A673 (cell line): ENCODE measurements at regions not wholly inside any gene's neighbourhood (a gene's known extent, or its start where the extent isn't known, plus 50 kb on each side); places are given as distances from the start of the nearest gene placed in this dataset.

Experiments used
- BruUV-seq: library from RNA; stranded (reverse); fragments of 400-500 nt; replicated peaks from 2 replicates; lab custom pipeline; 2021; lab: Mats Ljungman, UMichigan
- CTCF ChIA-PET: fragments of 300-600 bp; sonication (Branson Sonifier 250); formaldehyde crosslinking; loops from one replicate; lab custom pipeline; 2022; ENCODE audit warnings: antibody characterized with exemption; lab: Charles Lee
- POLR2A ChIA-PET: fragments of 300-600 bp; sonication (Branson Sonifier 250); formaldehyde crosslinking; loops from one replicate; lab custom pipeline; 2022; ENCODE audit warnings: antibody characterized with exemption; ENCODE audit not compliant: low non-redundant PET; lab: Charles Lee
- DNase-seq: peaks from one replicate; pipeline ENCODE4 v3.0.0-alpha.2; 2015; ENCODE audit warnings: low spot score
- H3K27ac ChIP-seq: fragments of 200-600 bp; sonication (generic); 2 replicates; pipeline ENCODE4 v1.5.1; 2016; ENCODE audit warnings: mixed run types, low read depth, mild to moderate bottlenecking, mixed read lengths, antibody characterized with exemption, low read length; ENCODE audit not compliant: poor library complexity, severe bottlenecking
- H3K27me3 ChIP-seq: fragments of 200-600 bp; sonication (generic); replicated peaks from 2 replicates; pipeline ENCODE4 v1.6.1; 2017; ENCODE audit warnings: mixed run types, low read depth, mild to moderate bottlenecking, mixed read lengths, antibody characterized with exemption, low read length; ENCODE audit not compliant: insufficient read depth, poor library complexity
- H3K36me3 ChIP-seq: fragments of 200-600 bp; sonication (generic); 2 replicates; pipeline ENCODE4 v1.6.1; 2016; ENCODE audit warnings: mixed run types, mild to moderate bottlenecking, mixed read lengths, antibody characterized with exemption, low read length; ENCODE audit not compliant: insufficient read depth, poor library complexity, severe bottlenecking
- H3K4me1 ChIP-seq: fragments of 200-600 bp; sonication (generic); 2 replicates; pipeline ENCODE4 v1.6.1; 2017; ENCODE audit warnings: mixed run types, mild to moderate bottlenecking, mixed read lengths, antibody characterized with exemption, low read length; ENCODE audit not compliant: insufficient read depth, poor library complexity, severe bottlenecking
- H3K4me3 ChIP-seq: fragments of 200-600 bp; sonication (generic); 2 replicates; pipeline ENCODE4 v1.5.1; 2016; ENCODE audit warnings: low read depth, mixed run types, mild to moderate bottlenecking, mixed read lengths, low read length; ENCODE audit not compliant: poor library complexity, severe bottlenecking
- H3K9me3 ChIP-seq: fragments of 200-600 bp; sonication (generic); 2 replicates; pipeline ENCODE4 v1.6.1; 2016; ENCODE audit warnings: mixed run types, low read depth, mild to moderate bottlenecking, mixed read lengths, antibody characterized with exemption, low read length; ENCODE audit not compliant: poor library complexity, severe bottlenecking
- CTCF ChIP-seq: fragments of 300-800, 200-600 bp; sonication (generic); conservative IDR thresholded peaks from 2 replicates; pipeline ENCODE4 v1.5.1; 2017; ENCODE audit warnings: low read depth, mild to moderate bottlenecking, antibody characterized with exemption, low read length, moderate library complexity, mixed read lengths
- EZH2 ChIP-seq: fragments of 200-600 bp; sonication (generic); IDR thresholded peaks from 2 replicates; pipeline ENCODE4 v1.6.1; 2017; ENCODE audit warnings: borderline replicate concordance, low read depth, mild to moderate bottlenecking, mixed read lengths, antibody characterized with exemption, low read length; ENCODE audit not compliant: poor library complexity, severe bottlenecking
- intact Hi-C: fragments of 100-400 bp; cut with micrococcal nuclease; formaldehyde crosslinking; loops from one replicate; pipeline ENCODE4 v1.10.0; 2022; ENCODE audit not compliant: unreplicated experiment

- POLR2A ChIA-PET, result interaction anchor here (0.6 kb wide), 1 partner anchor 24 kb away, joined by 4 read pairs; no protein-coding TSS in a partner anchor
- BruUV-seq, result no TSS peak
- Histone ChIP-seq H3K27me3 (no peaks in the 10 kb centered on the region), H3K36me3 (no peaks in the 10 kb centered on the region), H3K27ac (no peak overlapping the region), H3K4me1 (peaks cover 2% of the 10 kb centered on the region), H3K9me3 (no peaks in the 10 kb centered on the region), H3K4me3 (no peak overlapping the region)
- TF ChIP-seq CTCF (no peak), EZH2 (no peak)
- intact Hi-C loops, result no loop called here
- CTCF ChIA-PET, result no interaction called here
- no peak for DNase-seq
Measured at GRCh38 chr22:49031746-49032330, 795.8 kb downstream of the BRD1 start.

- no TSS peak for BruUV-seq
- no peaks in the 10 kb centered on the region for H3K27me3 ChIP-seq
- H3K4me1 ChIP-seq, result peaks cover 11% of the 10 kb centered on the region
- H3K9me3 ChIP-seq, result no peaks in the 10 kb centered on the region
- TF ChIP-seq CTCF, result no peak
- no peak for TF ChIP-seq EZH2
- no peak overlapping the region for H3K27ac ChIP-seq
- no peak for DNase-seq
- intact Hi-C loops, result no loop called here
- H3K36me3 ChIP-seq, result no peaks in the 10 kb centered on the region
- H3K4me3 ChIP-seq, result no peak overlapping the region
- POLR2A ChIA-PET, result no interaction called here
- CTCF ChIA-PET, result no interaction called here
Measured at GRCh38 chr22:49028111-49028510, 799.6 kb downstream of the BRD1 start.

GRCh38 chr22:49027368-49027670 is 800.4 kb downstream of the BRD1 start:
- H3K27ac ChIP-seq, result no peak overlapping the region
- no peaks in the 10 kb centered on the region for H3K27me3 ChIP-seq
- no TSS peak for BruUV-seq
- H3K9me3 ChIP-seq, result no peaks in the 10 kb centered on the region
- no peak for TF ChIP-seq CTCF
- no peak for TF ChIP-seq EZH2
- peaks cover 11% of the 10 kb centered on the region for H3K4me1 ChIP-seq
- H3K36me3 ChIP-seq, result no peaks in the 10 kb centered on the region
- ChIA-PET POLR2A (no interaction called here), CTCF (no interaction called here)
- DNase-seq, result no peak
- intact Hi-C loops, result no loop called here
- no peak overlapping the region for H3K4me3 ChIP-seq
